ENCODE measurements at regions not wholly inside any gene's neighbourhood (a gene's known extent, or its start where the extent isn't known, plus 50 kb on each side); places are given as distances from the start of the nearest gene placed in this dataset.

GRCh38 chr5:125602184-125602583, 821.0 kb upstream of the GRAMD2B start:
- no peaks in the 10 kb centered on the region for H3K27me3 Mint-ChIP-seq (ENCODE audit: unreplicated experiment)

DNA sequence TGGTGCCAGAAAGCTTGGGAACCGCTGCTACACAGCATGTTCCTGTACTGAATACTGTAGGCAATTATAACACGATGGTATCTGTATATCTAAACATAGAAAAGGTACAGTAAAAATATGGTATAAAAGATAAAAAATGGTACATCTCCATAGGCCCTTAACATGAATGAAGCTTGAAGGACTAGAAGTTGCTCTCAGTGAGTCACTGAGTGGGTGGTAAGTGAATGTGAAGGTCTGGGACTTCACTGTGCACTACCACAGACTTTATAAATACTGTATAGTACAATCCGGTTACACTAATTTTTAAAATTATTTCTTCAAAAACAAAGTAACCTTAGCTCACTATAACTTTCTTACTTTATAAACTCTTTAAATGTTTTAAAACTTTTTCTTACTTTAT, 819.9 kb upstream of the GRAMD2B start:
- DNase-seq: no peak
- no peaks in the 10 kb centered on the region for H3K4me1 Mint-ChIP-seq (ENCODE audit: low read depth, unreplicated experiment)
- no peaks in the 10 kb centered on the region for H3K36me3 Mint-ChIP-seq (ENCODE audit: unreplicated experiment)
- H3K9me3 Mint-ChIP-seq (ENCODE audit: unreplicated experiment): no peaks in the 10 kb centered on the region
- TF ChIP-seq, protein P1, sequence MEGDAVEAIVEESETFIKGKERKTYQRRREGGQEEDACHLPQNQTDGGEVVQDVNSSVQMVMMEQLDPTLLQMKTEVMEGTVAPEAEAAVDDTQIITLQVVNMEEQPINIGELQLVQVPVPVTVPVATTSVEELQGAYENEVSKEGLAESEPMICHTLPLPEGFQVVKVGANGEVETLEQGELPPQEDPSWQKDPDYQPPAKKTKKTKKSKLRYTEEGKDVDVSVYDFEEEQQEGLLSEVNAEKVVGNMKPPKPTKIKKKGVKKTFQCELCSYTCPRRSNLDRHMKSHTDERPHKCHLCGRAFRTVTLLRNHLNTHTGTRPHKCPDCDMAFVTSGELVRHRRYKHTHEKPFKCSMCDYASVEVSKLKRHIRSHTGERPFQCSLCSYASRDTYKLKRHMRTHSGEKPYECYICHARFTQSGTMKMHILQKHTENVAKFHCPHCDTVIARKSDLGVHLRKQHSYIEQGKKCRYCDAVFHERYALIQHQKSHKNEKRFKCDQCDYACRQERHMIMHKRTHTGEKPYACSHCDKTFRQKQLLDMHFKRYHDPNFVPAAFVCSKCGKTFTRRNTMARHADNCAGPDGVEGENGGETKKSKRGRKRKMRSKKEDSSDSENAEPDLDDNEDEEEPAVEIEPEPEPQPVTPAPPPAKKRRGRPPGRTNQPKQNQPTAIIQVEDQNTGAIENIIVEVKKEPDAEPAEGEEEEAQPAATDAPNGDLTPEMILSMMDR (IDR thresholded peaks at IDR 0.05; ENCODE audit: partially characterized antibody, unreplicated experiment): no peak
- no peak overlapping the region for H3K4me3 Mint-ChIP-seq (ENCODE audit: unreplicated experiment)
- H3K27ac Mint-ChIP-seq (ENCODE audit: unreplicated experiment): no peak overlapping the region
- H3K27me3 Mint-ChIP-seq (ENCODE audit: unreplicated experiment): no peaks in the 10 kb centered on the region

More at GRCh38 chr5:125602184-125602583, 821.0 kb upstream of the GRAMD2B start:
- TF ChIP-seq, protein P1 (IDR thresholded peaks at IDR 0.05; ENCODE audit: partially characterized antibody, unreplicated experiment): no peak
- H3K36me3 Mint-ChIP-seq (ENCODE audit: unreplicated experiment): no peaks in the 10 kb centered on the region
- no peak overlapping the region for H3K4me3 Mint-ChIP-seq (ENCODE audit: unreplicated experiment)
- no peak for DNase-seq
- no peaks in the 10 kb centered on the region for H3K9me3 Mint-ChIP-seq (ENCODE audit: unreplicated experiment)
- H3K27ac Mint-ChIP-seq (ENCODE audit: unreplicated experiment): no peak overlapping the region
- H3K4me1 Mint-ChIP-seq (ENCODE audit: low read depth, unreplicated experiment): peaks cover 4% of the 10 kb centered on the region

DNA sequence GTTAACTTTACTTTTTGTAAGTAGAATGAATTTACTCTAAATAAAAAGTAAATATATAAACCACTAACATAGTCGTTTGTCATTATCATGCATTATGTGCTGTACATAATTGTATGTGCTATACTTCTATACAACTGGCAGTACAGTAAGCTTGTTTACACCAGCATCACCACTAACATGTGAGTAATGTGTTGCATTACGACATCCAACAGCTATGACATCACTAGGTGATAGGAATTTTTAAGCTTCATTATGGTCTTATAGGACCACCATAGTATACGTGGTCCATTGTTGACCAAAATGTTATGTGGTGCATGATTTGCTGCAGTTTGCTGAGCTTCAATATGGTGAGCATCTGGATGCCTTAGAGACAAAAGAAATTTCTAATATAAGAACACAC, 819.1 kb upstream of the GRAMD2B start:
- no peak for DNase-seq
- H3K4me3 Mint-ChIP-seq (ENCODE audit: unreplicated experiment): no peak overlapping the region

DNA sequence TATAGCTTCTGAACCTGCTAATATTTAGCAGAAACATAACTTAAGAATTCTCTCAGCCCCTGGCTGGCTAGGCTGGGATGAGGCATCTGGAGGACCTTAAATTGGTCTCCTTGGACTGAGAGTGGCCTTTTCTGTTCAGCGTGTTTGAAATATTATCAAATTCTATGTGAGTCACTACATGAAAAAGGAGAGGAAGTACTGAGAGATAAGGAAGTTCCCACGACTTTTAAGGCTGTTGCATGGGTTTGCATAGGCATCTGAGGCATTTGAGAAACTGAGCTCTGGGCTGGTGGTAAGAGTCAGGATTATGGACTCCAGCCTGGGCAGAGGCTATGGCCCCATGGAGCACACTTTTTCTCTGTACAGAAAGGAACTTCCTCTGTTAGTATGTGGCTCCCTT, 816.2 kb upstream of the GRAMD2B start:
- H3K27ac Mint-ChIP-seq (ENCODE audit: unreplicated experiment): no peak overlapping the region
- H3K27me3 Mint-ChIP-seq (ENCODE audit: unreplicated experiment): no peaks in the 10 kb centered on the region
- H3K9me3 Mint-ChIP-seq (ENCODE audit: unreplicated experiment): no peaks in the 10 kb centered on the region
- TF ChIP-seq, protein P1 (IDR thresholded peaks at IDR 0.05; ENCODE audit: partially characterized antibody, unreplicated experiment): no peak
- no peaks in the 10 kb centered on the region for H3K36me3 Mint-ChIP-seq (ENCODE audit: unreplicated experiment)
- DNase-seq: no peak
- no peak overlapping the region for H3K4me3 Mint-ChIP-seq (ENCODE audit: unreplicated experiment)
- no peaks in the 10 kb centered on the region for H3K4me1 Mint-ChIP-seq (ENCODE audit: low read depth, unreplicated experiment)

More for the DNA sequence above, 819.1 kb upstream of the GRAMD2B start:
- H3K9me3 Mint-ChIP-seq (ENCODE audit: unreplicated experiment): no peaks in the 10 kb centered on the region
- H3K36me3 Mint-ChIP-seq (ENCODE audit: unreplicated experiment): no peaks in the 10 kb centered on the region
- no peak overlapping the region for H3K27ac Mint-ChIP-seq (ENCODE audit: unreplicated experiment)
- TF ChIP-seq, protein P1 (IDR thresholded peaks at IDR 0.05; ENCODE audit: partially characterized antibody, unreplicated experiment): no peak
- H3K4me1 Mint-ChIP-seq (ENCODE audit: low read depth, unreplicated experiment): no peaks in the 10 kb centered on the region
- H3K27me3 Mint-ChIP-seq (ENCODE audit: unreplicated experiment): no peaks in the 10 kb centered on the region

DNA sequence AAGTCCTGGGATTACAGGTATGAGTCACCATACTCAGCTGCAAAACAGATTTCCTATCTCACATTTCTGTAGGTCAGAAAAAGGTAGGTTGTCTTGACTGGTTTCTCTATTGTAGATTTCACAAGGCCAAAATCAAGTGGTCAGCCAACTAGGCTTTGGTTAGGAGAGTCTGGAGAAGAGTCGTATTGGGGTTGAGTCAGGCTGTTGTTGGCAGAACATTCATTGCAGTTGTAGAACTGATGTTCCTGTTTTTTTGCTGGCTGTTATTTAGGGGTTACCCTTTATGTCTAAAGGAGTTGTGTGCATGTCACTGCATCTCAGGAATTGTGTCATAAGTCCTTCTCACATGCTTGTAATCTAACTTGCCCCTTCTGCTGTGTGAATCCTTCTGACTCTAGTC, 814.2 kb upstream of the GRAMD2B start:
- Mint-ChIP-seq H3K4me3 (ENCODE audit: unreplicated experiment) (no peak overlapping the region), H3K27me3 (ENCODE audit: unreplicated experiment) (no peaks in the 10 kb centered on the region), H3K36me3 (ENCODE audit: unreplicated experiment) (no peaks in the 10 kb centered on the region), H3K9me3 (ENCODE audit: unreplicated experiment) (no peaks in the 10 kb centered on the region), H3K4me1 (ENCODE audit: low read depth, unreplicated experiment) (peaks cover 6% of the 10 kb centered on the region), H3K27ac (ENCODE audit: unreplicated experiment) (no peak overlapping the region)
- no peak for DNase-seq
- TF ChIP-seq, protein P1 (IDR thresholded peaks at IDR 0.05; ENCODE audit: partially characterized antibody, unreplicated experiment): no peak

All from glutamatergic neuron (in vitro differentiated cells).